ENCODE measurements at regions not wholly inside any gene's neighbourhood (a gene's known extent, or its start where the extent isn't known, plus 50 kb on each side); places are given as distances from the start of the nearest gene placed in this dataset.
"Not testable (repeated sequence)": the region's sequence is repeated elsewhere in the genome, so short reads cannot be mapped to it uniquely, and the experiment has no call there.

- no peak for DNase-seq (ENCODE audit: low read depth in 2 of 3, low spot score in 2 of 3)
Measured at GRCh38 chr20:22844959-22845358, 190.2 kb upstream of the SSTR4 start.

DNA sequence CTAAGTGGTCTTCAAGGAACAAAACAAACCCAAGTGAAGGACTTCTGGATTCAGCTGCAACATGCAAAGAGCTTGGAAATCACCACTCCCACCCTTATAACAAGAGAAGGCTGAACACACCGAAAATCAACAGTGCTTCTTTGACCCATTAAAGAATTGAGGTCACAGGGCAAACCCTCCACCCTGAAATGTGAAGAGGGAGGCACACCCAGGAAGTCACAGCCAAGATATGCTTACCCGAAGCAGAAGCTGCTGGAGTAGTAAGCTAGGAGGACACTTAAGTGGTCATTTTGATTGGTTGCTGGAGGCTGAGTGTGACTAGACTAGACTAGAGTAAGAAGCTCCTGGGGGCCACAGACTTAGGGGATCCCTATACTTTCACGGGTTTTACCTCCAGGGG, 188.2 kb upstream of the SSTR4 start:
- no peak for DNase-seq (ENCODE audit: low read depth in 2 of 3, low spot score in 2 of 3)

GRCh38 chr20:22848364-22848763, 186.7 kb upstream of the SSTR4 start:
- no peak for DNase-seq (ENCODE audit: low read depth in 2 of 3, low spot score in 2 of 3)

GRCh38 chr20:22851679-22852346, 183.3 kb upstream of the SSTR4 start:
- not testable (repeated sequence) for DNase-seq (ENCODE audit: low read depth in 2 of 3, low spot score in 2 of 3)

DNA sequence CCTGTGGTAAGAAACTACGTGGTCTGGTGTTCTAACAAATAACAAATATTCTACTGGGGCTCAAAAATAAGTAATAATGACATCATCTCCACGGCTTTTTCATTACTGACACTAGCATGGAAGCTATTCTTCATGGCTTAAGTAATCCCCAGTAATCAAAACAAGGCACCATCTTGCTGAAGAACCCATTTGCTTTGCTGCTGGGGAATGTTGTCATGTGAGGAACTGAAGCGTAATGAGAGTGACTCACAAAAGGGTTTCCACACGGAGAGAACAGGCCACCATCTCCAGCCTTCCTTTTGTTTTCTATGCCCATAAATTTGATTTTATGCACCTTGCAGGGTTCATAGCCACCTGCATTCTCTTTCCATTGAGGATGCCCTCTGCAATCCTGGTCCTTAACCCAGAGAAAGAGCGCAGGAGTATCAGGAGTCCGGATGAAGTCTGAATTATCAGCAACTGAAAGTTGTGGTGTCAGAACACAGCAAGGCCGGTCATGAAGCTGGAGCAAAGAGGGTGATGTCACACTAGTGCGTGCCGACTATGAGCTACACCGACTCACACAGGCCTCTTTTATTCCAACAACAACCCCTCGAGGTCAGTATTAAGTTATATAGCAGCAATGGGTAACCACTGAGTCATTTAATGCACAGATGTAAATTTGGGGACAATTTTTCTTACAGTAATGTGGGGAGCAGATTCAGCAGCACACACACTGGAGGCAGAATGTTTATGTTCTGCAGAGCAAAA, 173.7 kb upstream of the SSTR4 start:
- no peak for DNase-seq (ENCODE audit: low read depth in 2 of 3, low spot score in 2 of 3)

DNA sequence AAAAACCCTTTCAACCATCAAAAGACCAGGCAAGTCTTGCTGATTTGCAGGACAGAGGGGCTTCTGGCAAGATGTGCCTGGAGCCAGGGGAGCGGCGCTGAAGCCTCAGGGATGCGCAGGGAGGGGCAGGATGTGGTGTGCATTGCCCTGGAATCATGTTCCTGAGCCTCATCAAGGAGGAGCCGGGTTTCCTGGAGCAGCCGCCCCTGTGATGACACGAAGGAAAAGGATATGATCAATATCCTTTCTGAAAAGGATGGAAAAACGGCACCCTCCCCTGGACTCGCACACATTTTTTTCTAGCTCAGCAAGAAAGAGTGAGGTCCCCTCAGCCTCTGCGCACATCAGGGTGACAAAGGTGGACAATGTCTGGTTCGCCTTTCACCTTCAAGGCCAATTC, 173.1 kb upstream of the SSTR4 start:
- no peak for DNase-seq (ENCODE audit: low read depth in 2 of 3, low spot score in 2 of 3)

- no peak for DNase-seq (ENCODE audit: low read depth in 2 of 3, low spot score in 2 of 3)
Measured at GRCh38 chr20:22862671-22863230, 172.4 kb upstream of the SSTR4 start.

- no peak for DNase-seq (ENCODE audit: low read depth in 2 of 3, low spot score in 2 of 3)
Measured at GRCh38 chr20:22863826-22864225, 171.3 kb upstream of the SSTR4 start.

GRCh38 chr20:22866812-22867341, 168.2 kb upstream of the SSTR4 start:
- no peak for DNase-seq (ENCODE audit: low read depth in 2 of 3, low spot score in 2 of 3)

DNA sequence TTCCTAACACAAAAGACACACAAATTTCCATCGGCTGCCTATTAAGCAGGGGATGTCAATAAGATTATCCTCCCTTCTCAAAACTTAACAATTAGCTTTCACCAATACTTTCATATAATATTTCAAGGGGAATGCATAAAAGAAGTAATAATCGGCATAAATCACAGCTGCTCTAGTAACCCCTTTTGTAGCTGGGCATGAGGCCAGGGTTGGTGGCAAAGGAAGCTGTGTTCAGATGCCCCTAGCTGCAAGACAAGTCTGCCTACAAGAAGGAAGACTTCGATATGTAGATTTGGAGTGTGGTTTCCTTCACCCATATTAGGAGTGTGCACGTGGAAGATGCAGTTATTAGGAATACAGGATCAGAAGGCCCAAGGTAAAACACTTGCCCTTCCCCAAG, 156.9 kb upstream of the SSTR4 start:
- DNase-seq (ENCODE audit: low read depth in 2 of 3, low spot score in 2 of 3) = no peak

DNA sequence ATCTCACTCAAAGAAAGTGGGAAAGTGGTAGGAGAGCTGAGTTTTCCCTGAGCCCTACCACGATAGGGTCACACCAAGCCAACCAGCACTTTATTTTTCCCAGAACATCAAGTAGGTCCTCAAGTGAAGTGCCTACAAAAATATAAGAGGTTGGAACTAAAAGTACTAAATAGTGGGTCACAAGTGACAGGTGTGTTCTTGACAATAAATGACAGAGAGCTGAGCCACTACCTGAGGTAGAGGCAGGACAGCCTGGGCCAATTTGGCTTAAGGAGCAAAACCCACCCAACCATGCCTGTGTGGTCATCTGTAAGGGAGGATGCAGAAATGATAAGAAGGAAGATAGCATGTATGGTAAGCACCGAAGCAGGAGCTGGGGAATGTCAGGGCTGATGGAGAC, 154.8 kb upstream of the SSTR4 start:
- no peak for DNase-seq (ENCODE audit: low read depth in 2 of 3, low spot score in 2 of 3)

GRCh38 chr20:22887796-22888195, 147.3 kb upstream of the SSTR4 start:
- no peak for DNase-seq (ENCODE audit: low read depth in 2 of 3, low spot score in 2 of 3)

- DNase-seq (ENCODE audit: low read depth in 2 of 3, low spot score in 2 of 3) = no peak
Measured at GRCh38 chr20:22890594-22891300, 144.4 kb upstream of the SSTR4 start.

- DNase-seq (ENCODE audit: low read depth in 2 of 3, low spot score in 2 of 3) = no peak
Measured at GRCh38 chr20:22901164-22901563, 133.9 kb upstream of the SSTR4 start.

DNA sequence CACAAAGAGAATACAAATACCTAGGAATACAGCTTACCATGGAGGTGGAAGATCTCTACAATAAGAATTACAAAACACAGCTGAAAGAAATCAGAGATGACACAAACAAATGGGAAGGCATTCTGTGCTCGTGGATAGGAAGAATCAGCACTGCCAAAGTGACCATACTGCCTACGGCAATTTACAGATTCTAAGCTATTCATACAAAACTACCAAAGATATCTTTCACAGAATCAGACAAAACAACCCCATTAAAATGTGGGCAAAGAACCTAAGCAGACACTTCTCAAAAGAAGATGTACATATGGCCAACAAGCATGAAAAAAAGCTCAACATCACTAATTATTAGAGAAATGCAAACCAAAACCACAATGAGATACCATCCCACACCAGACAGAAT, 133.2 kb upstream of the SSTR4 start:
- no peak for DNase-seq (ENCODE audit: low read depth in 2 of 3, low spot score in 2 of 3)

- no peak for DNase-seq (ENCODE audit: low read depth in 2 of 3, low spot score in 2 of 3)
Measured at GRCh38 chr20:22904386-22904785, 130.7 kb upstream of the SSTR4 start.

DNA sequence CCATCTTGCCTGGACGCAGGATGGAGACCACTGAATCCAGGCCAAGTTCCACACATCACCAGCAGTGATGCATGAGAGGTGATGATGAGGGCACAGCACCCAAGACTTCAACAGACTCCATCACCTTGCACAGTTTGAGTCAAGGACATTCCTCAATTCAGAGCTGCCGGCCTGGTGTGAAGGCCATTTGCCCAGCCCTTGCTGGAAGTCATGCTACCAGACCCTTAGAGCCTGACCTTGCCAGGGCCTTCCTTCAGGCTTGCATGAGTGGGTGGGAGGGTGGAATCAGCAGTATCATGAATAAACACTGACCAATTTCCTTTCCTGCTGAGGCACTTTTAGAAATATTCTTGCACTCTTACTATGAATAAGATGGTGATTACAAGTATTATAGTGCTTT, 130.2 kb upstream of the SSTR4 start:
- no peak for DNase-seq (ENCODE audit: low read depth in 2 of 3, low spot score in 2 of 3)

- no peak for DNase-seq (ENCODE audit: low read depth in 2 of 3, low spot score in 2 of 3)
Measured at GRCh38 chr20:22905658-22906057, 129.5 kb upstream of the SSTR4 start.

DNA sequence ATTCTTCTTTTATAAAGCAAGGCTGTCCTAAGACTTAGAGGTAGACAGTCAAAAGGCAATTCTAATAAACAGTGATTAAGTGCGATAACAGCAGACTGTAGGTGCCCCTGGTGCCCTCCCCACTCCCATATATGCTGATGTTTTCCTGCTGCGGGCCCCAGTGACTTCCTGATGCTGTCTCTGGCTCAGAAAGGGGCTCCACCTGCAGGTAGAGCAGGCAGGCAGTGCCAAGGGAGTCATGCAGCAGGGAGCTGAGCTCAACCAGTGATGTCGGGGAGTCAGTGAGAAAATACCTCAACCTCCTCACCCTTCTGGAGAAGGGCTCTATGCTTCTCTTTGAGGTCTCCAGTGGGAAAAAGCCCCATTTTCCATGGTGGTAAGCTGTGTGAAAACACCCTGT, 126.7 kb upstream of the SSTR4 start:
- DNase-seq (ENCODE audit: low read depth in 2 of 3, low spot score in 2 of 3) = no peak

DNA sequence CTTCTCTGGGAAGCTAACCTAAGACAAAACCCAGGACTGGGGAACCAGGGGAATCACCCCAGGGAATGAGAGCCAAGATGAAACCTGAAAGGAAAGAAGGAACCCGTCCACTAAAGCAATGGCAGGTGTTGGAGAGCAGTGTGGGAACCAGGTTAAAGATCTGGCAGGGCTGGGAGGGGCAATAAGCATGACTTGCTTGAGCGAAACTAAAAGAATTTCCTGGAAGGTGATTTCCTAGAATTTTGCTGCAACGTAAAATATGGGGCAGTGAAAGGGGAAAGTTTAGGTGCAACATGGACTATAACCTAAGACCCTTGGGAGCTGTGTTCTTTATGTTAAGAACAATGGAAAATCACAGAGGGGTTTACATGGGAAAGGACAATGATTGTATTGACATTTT, 126.2 kb upstream of the SSTR4 start:
- no peak for DNase-seq (ENCODE audit: low read depth in 2 of 3, low spot score in 2 of 3)

- DNase-seq (ENCODE audit: low read depth in 2 of 3, low spot score in 2 of 3) = no peak
Measured at GRCh38 chr20:22909436-22909835, 125.7 kb upstream of the SSTR4 start.
